ENCODE measurements at regions not wholly inside any gene's neighbourhood (a gene's known extent, or its start where the extent isn't known, plus 50 kb on each side); places are given as distances from the start of the nearest gene placed in this dataset.

- Histone ChIP-seq H3K27me3 (replicated peaks; ENCODE audit: insufficient read depth, low read depth, low read length, poor library complexity) (no peaks in the 10 kb centered on the region), H3K4me1 (ENCODE audit: insufficient read depth, low read length, poor library complexity, severe bottlenecking) (no peaks in the 10 kb centered on the region), H3K36me3 (ENCODE audit: insufficient read depth, low read length, poor library complexity, severe bottlenecking) (no peaks in the 10 kb centered on the region), H3K9me3 (ENCODE audit: low read depth, low read length, poor library complexity, severe bottlenecking) (no peaks in the 10 kb centered on the region), H3K27ac (ENCODE audit: low read depth, low read length, poor library complexity, severe bottlenecking) (no peak overlapping the region), H3K4me3 (ENCODE audit: low read depth, low read length, poor library complexity, severe bottlenecking) (no peak overlapping the region)
- DNase-seq (ENCODE audit: low spot score) = no peak
- ChIA-PET POLR2A (ENCODE audit: low non-redundant PET) (no interaction called here), CTCF (no interaction called here)
- no TSS peak for BruUV-seq (replicated peaks)
- TF ChIP-seq, protein P1, sequence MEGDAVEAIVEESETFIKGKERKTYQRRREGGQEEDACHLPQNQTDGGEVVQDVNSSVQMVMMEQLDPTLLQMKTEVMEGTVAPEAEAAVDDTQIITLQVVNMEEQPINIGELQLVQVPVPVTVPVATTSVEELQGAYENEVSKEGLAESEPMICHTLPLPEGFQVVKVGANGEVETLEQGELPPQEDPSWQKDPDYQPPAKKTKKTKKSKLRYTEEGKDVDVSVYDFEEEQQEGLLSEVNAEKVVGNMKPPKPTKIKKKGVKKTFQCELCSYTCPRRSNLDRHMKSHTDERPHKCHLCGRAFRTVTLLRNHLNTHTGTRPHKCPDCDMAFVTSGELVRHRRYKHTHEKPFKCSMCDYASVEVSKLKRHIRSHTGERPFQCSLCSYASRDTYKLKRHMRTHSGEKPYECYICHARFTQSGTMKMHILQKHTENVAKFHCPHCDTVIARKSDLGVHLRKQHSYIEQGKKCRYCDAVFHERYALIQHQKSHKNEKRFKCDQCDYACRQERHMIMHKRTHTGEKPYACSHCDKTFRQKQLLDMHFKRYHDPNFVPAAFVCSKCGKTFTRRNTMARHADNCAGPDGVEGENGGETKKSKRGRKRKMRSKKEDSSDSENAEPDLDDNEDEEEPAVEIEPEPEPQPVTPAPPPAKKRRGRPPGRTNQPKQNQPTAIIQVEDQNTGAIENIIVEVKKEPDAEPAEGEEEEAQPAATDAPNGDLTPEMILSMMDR (conservative IDR thresholded peaks at IDR 0.05; ENCODE audit: low read depth, low read length) = no peak
- TF ChIP-seq EZH2 (IDR thresholded peaks at IDR 0.05; ENCODE audit: borderline replicate concordance, low read depth, low read length, poor library complexity, severe bottlenecking) = no peak
- intact Hi-C loops (cut with micrococcal nuclease; ENCODE audit: unreplicated experiment) = no loop called here
Observed at GRCh38 chr14:96629082-96629481, 126.9 kb downstream of the PAPOLA start.

DNA sequence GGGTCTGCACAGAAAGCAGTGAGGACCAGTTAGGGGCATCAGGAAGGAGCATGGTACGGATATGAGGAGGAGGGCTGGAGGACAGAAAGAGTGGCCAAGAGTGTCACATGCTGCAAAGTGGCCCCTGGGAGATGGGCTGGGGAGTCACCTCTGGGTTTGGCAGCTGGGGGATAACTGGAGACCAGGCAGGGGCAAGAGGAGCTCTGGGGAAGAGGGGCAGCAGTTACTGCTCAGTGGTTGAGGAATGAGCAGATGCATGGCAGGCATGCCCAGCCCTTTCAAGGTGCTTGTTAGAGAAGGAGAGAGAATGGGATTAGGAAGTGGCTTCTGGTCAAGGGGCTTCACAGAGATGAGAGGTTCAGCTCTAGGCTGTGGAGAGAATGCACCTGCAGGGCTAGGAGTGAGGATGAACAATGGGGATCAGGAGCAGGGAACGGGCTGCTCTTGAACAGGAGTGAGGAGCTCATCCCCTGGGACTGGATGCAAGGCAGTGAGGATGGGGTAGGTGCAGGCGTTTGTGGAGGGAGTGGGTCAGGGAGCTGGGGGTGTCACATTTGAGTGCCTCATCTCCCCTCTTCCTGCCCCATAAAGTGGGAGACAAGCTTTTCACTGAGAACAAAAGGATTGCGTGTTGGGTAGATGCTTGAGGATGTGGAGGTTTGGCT, 127.5 kb downstream of the PAPOLA start:
- Histone ChIP-seq H3K36me3 (ENCODE audit: insufficient read depth, low read length, poor library complexity, severe bottlenecking) (no peaks in the 10 kb centered on the region), H3K27ac (ENCODE audit: low read depth, low read length, poor library complexity, severe bottlenecking) (no peak overlapping the region), H3K4me1 (ENCODE audit: insufficient read depth, low read length, poor library complexity, severe bottlenecking) (no peaks in the 10 kb centered on the region), H3K9me3 (ENCODE audit: low read depth, low read length, poor library complexity, severe bottlenecking) (no peaks in the 10 kb centered on the region), H3K27me3 (replicated peaks; ENCODE audit: insufficient read depth, low read depth, low read length, poor library complexity) (no peaks in the 10 kb centered on the region), H3K4me3 (ENCODE audit: low read depth, low read length, poor library complexity, severe bottlenecking) (no peak overlapping the region)
- intact Hi-C loops (cut with micrococcal nuclease; ENCODE audit: unreplicated experiment) = no loop called here
- no TSS peak for BruUV-seq (replicated peaks)
- no peak for TF ChIP-seq EZH2 (IDR thresholded peaks at IDR 0.05; ENCODE audit: borderline replicate concordance, low read depth, low read length, poor library complexity, severe bottlenecking)
- TF ChIP-seq, protein P1 (conservative IDR thresholded peaks at IDR 0.05; ENCODE audit: low read depth, low read length) = no peak
- DNase-seq (ENCODE audit: low spot score) = no peak
- POLR2A ChIA-PET (ENCODE audit: low non-redundant PET) = no interaction called here
- CTCF ChIA-PET = no interaction called here

DNA sequence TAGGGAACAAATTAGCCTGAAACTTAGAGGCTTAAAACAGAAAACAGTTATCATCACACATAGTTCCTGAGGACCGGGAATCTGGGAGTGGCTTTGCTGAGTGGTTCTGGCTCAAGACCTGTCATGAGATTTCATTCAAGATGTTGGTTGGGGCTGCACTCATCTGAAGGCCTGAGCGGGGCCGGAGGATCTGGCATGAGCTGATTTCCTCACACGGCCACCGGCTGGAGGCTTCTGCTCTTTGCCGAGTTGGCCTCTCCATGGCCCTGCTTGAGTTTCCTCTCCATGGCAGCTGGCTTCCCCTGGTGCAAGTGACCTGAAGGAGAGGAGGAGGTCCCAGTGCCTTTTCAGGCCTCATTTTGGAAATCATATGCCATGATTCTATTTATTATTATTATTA, 128.1 kb downstream of the PAPOLA start:
- intact Hi-C loops (cut with micrococcal nuclease; ENCODE audit: unreplicated experiment) = no loop called here
- no TSS peak for BruUV-seq (replicated peaks)
- POLR2A ChIA-PET (ENCODE audit: low non-redundant PET) = no interaction called here
- no peak for TF ChIP-seq EZH2 (IDR thresholded peaks at IDR 0.05; ENCODE audit: borderline replicate concordance, low read depth, low read length, poor library complexity, severe bottlenecking)
- TF ChIP-seq, protein P1 (conservative IDR thresholded peaks at IDR 0.05; ENCODE audit: low read depth, low read length) = no peak
- H3K27me3 ChIP-seq (replicated peaks; ENCODE audit: insufficient read depth, low read depth, low read length, poor library complexity) = no peaks in the 10 kb centered on the region
- no peaks in the 10 kb centered on the region for H3K36me3 ChIP-seq (ENCODE audit: insufficient read depth, low read length, poor library complexity, severe bottlenecking)
- DNase-seq (ENCODE audit: low spot score) = no peak
- H3K27ac ChIP-seq (ENCODE audit: low read depth, low read length, poor library complexity, severe bottlenecking) = no peak overlapping the region
- no peaks in the 10 kb centered on the region for H3K9me3 ChIP-seq (ENCODE audit: low read depth, low read length, poor library complexity, severe bottlenecking)
- CTCF ChIA-PET = no interaction called here
- no peak overlapping the region for H3K4me3 ChIP-seq (ENCODE audit: low read depth, low read length, poor library complexity, severe bottlenecking)
- H3K4me1 ChIP-seq (ENCODE audit: insufficient read depth, low read length, poor library complexity, severe bottlenecking) = no peaks in the 10 kb centered on the region
